Glutamatergic neuron (in vitro differentiated cells): ENCODE measurements at regions not wholly inside any gene's neighbourhood (a gene's known extent, or its start where the extent isn't known, plus 50 kb on each side); places are given as distances from the start of the nearest gene placed in this dataset.

Source experiments
- DNase-seq: peaks from one replicate; pipeline ENCODE4 v3.0.0; 2022
- H3K27ac Mint-ChIP-seq: one replicate; pipeline ENCODE4 v1.8.0; 2020; ENCODE audit warnings: mild to moderate bottlenecking, mixed read lengths, inconsistent platforms; ENCODE audit not compliant: unreplicated experiment
- H3K27me3 Mint-ChIP-seq: one replicate; pipeline ENCODE4 v1.8.0; 2020; ENCODE audit warnings: mild to moderate bottlenecking, moderate library complexity, mixed read lengths, inconsistent platforms; ENCODE audit not compliant: unreplicated experiment
- H3K36me3 Mint-ChIP-seq: one replicate; pipeline ENCODE4 v1.8.0; 2020; ENCODE audit warnings: mild to moderate bottlenecking, mixed read lengths, inconsistent platforms; ENCODE audit not compliant: unreplicated experiment
- H3K4me1 Mint-ChIP-seq: one replicate; pipeline ENCODE4 v1.8.0; 2020; ENCODE audit warnings: mild to moderate bottlenecking, low read depth, mixed read lengths, inconsistent platforms; ENCODE audit not compliant: unreplicated experiment
- H3K4me3 Mint-ChIP-seq: one replicate; pipeline ENCODE4 v1.8.0; 2020; ENCODE audit warnings: mild to moderate bottlenecking, mixed read lengths, inconsistent platforms; ENCODE audit not compliant: unreplicated experiment
- H3K9me3 Mint-ChIP-seq: one replicate; pipeline ENCODE4 v1.8.0; 2020; ENCODE audit warnings: mild to moderate bottlenecking, moderate library complexity, mixed read lengths, inconsistent platforms; ENCODE audit not compliant: unreplicated experiment
- CTCF ChIP-seq: fragments of 200-600 bp; sonication (generic); IDR thresholded peaks from one replicate; pipeline ENCODE4 v1.5.0; 2021; ENCODE audit not compliant: partially characterized antibody, unreplicated experiment

GRCh38 chr12:68557011-68557730, 53.5 kb upstream of the RAP1B start:
- Mint-ChIP-seq H3K27ac (no peak overlapping the region), H3K9me3 (no peaks in the 10 kb centered on the region), H3K4me1 (no peaks in the 10 kb centered on the region), H3K27me3 (no peaks in the 10 kb centered on the region), H3K4me3 (no peak overlapping the region), H3K36me3 (no peaks in the 10 kb centered on the region)
- DNase-seq, result no peak
- TF ChIP-seq CTCF, result no peak

- Mint-ChIP-seq H3K9me3 (no peaks in the 10 kb centered on the region), H3K4me1 (no peaks in the 10 kb centered on the region), H3K27me3 (no peaks in the 10 kb centered on the region), H3K27ac (no peak overlapping the region), H3K4me3 (no peak overlapping the region), H3K36me3 (no peaks in the 10 kb centered on the region)
- no peak for DNase-seq
- no peak for TF ChIP-seq CTCF
Measured at GRCh38 chr12:68559246-68559645, 51.5 kb upstream of the RAP1B start.

GRCh38 chr12:68559984-68560850, 50.5 kb upstream of the RAP1B start:
- no peaks in the 10 kb centered on the region for H3K27me3 Mint-ChIP-seq
- no peak overlapping the region for H3K4me3 Mint-ChIP-seq
- H3K36me3 Mint-ChIP-seq, result no peaks in the 10 kb centered on the region
- TF ChIP-seq CTCF, result no peak
- no peaks in the 10 kb centered on the region for H3K4me1 Mint-ChIP-seq
- H3K9me3 Mint-ChIP-seq, result no peaks in the 10 kb centered on the region
- H3K27ac Mint-ChIP-seq, result no peak overlapping the region
- no peak for DNase-seq

- Mint-ChIP-seq H3K27me3 (no peaks in the 10 kb centered on the region), H3K4me1 (no peaks in the 10 kb centered on the region), H3K4me3 (no peak overlapping the region), H3K9me3 (no peaks in the 10 kb centered on the region), H3K36me3 (no peaks in the 10 kb centered on the region), H3K27ac (no peak overlapping the region)
- no peak for DNase-seq
- no peak for TF ChIP-seq CTCF
Measured at GRCh38 chr12:68560851-68561422, 49.8 kb upstream of the RAP1B start.
